SK-N-SH treated with all-trans-retinoic acid at 6 μM for 48 hours (cell line): ENCODE measurements at regions not wholly inside any gene's neighbourhood (a gene's known extent, or its start where the extent isn't known, plus 50 kb on each side); places are given as distances from the start of the nearest gene placed in this dataset.

ENCODE experiments used
- ARNTL ChIP-seq: fragments of 450-650 bp; formaldehyde crosslinking; IDR thresholded peaks from 2 replicates; pipeline ENCODE4 v1.5.0; 2020; ENCODE audit warnings: low read depth, mild to moderate bottlenecking, moderate library complexity, borderline replicate concordance
- CREB5 ChIP-seq: fragments of 250-450 bp; sonication (Bioruptor Pico); IDR thresholded peaks from 2 replicates; pipeline ENCODE4 v1.5.1; 2020; ENCODE audit warnings: low read depth, mild to moderate bottlenecking, moderate library complexity
- CSDC2 ChIP-seq: fragments of 250-450 bp; sonication (Bioruptor Pico); IDR thresholded peaks from 2 replicates; pipeline ENCODE4 v1.5.0; 2020; ENCODE audit warnings: mild to moderate bottlenecking, moderate library complexity
- PATZ1 ChIP-seq: fragments of 250-450 bp; sonication (Bioruptor Pico); IDR thresholded peaks from 2 replicates; pipeline ENCODE4 v1.8.0; 2020; ENCODE audit warnings: mild to moderate bottlenecking, moderate library complexity, borderline replicate concordance
- POU6F1 ChIP-seq: fragments of 250-450 bp; sonication (Bioruptor Pico); IDR thresholded peaks from 2 replicates; pipeline ENCODE4 v1.8.0; 2021; ENCODE audit warnings: low read depth, mild to moderate bottlenecking, moderate library complexity, borderline replicate concordance
- TOX ChIP-seq: fragments of 250-450 bp; sonication (Bioruptor Pico); IDR thresholded peaks from 2 replicates; pipeline ENCODE4 v1.8.0; 2021; ENCODE audit warnings: mild to moderate bottlenecking, moderate library complexity, borderline replicate concordance
- ZFP3 ChIP-seq: fragments of 250-450 bp; sonication (Bioruptor Pico); IDR thresholded peaks from 2 replicates; pipeline ENCODE4 v1.5.0; 2020; ENCODE audit warnings: mild to moderate bottlenecking, moderate library complexity
- ZFP30 ChIP-seq: fragments of 450-650 bp; formaldehyde crosslinking; IDR thresholded peaks from 2 replicates; pipeline ENCODE4 v1.5.0; 2022; ENCODE audit warnings: mild to moderate bottlenecking, moderate library complexity
- ZNF565 ChIP-seq: fragments of 450-650 bp; formaldehyde crosslinking; conservative IDR thresholded peaks from 2 replicates; pipeline ENCODE4 v1.5.0; 2020; ENCODE audit warnings: low read depth, mild to moderate bottlenecking, moderate library complexity
- ZNF8 ChIP-seq: fragments of 450-650 bp; formaldehyde crosslinking; IDR thresholded peaks from 2 replicates; pipeline ENCODE4 v1.5.0; 2020; ENCODE audit warnings: mild to moderate bottlenecking, moderate library complexity

GRCh38 chr7:46355331-46355730 is 434.3 kb upstream of the IGFBP3 start:
- TF ChIP-seq ZNF565 (CRISPR knock-in tag) (no peak), PATZ1 (CRISPR knock-in tag) (no peak), TOX (CRISPR knock-in tag) (no peak), POU6F1 (CRISPR knock-in tag) (no peak), ZFP3 (CRISPR knock-in tag) (no peak), CREB5 (no peak), ARNTL (no peak), CSDC2 (CRISPR knock-in tag) (no peak), ZFP30 (CRISPR knock-in tag) (no peak), ZNF8 (CRISPR knock-in tag) (no peak)
